GM13976 (cell line): ENCODE measurements at regions not wholly inside any gene's neighbourhood (a gene's known extent, or its start where the extent isn't known, plus 50 kb on each side); places are given as distances from the start of the nearest gene placed in this dataset.
"Not testable (repeated sequence)": the region's sequence is repeated elsewhere in the genome, so short reads cannot be mapped to it uniquely, and the experiment has no call there.

ENCODE experiments used
- DNase-seq: peaks from one replicate; pipeline ENCODE4 v3.0.0; 2012; ENCODE audit warnings: low spot score
- CTCF ChIP-seq: IDR thresholded peaks from 2 replicates; pipeline ENCODE4 v1.5.1; 2012; ENCODE audit warnings: borderline replicate concordance, mild to moderate bottlenecking; ENCODE audit not compliant: insufficient read depth; ENCODE audit errors: extremely low read depth, missing control alignments, control extremely low read depth
- in situ Hi-C: fragments of 300-500 bp; cut with MboI; formaldehyde crosslinking; loops from one replicate; pipeline ENCODE4 v1.12.0; 2022; ENCODE audit warnings: low sequenced_read_pairs, mixed read lengths, inconsistent platforms; ENCODE audit not compliant: unreplicated experiment

- in situ Hi-C loops, DNase-seq: not testable (repeated sequence)
Measured at GRCh38 chr1:245102149-245102548, 52.6 kb upstream of the KIF26B start.

- no peak for TF ChIP-seq CTCF
- no peak for DNase-seq
- in situ Hi-C loops = no loop called here
Measured at GRCh38 chr1:245099401-245099800, 55.4 kb upstream of the KIF26B start.

- in situ Hi-C loops = no loop called here
- DNase-seq = no peak
- TF ChIP-seq CTCF = no peak
Measured at GRCh38 chr1:245098924-245099323, 55.9 kb upstream of the KIF26B start.

- DNase-seq = no peak
- TF ChIP-seq CTCF = no peak
- in situ Hi-C loops = no loop called here
Measured at GRCh38 chr1:245096311-245097066, 58.3 kb upstream of the KIF26B start.

- in situ Hi-C loops = no loop called here
- DNase-seq = no peak
- no peak for TF ChIP-seq CTCF
Measured at GRCh38 chr1:245095903-245096302, 58.9 kb upstream of the KIF26B start.

- in situ Hi-C loops = no loop called here
- no peak for TF ChIP-seq CTCF
- DNase-seq = no peak
Measured at GRCh38 chr1:245094954-245095353, 59.8 kb upstream of the KIF26B start.

- in situ Hi-C loops = no loop called here
- no peak for DNase-seq
- TF ChIP-seq CTCF = no peak
Measured at GRCh38 chr1:245094092-245094491, 60.7 kb upstream of the KIF26B start.
